NCI-H1417 treated with DMSO at 0.1 percent for 48 hours (cell line): ENCODE measurements at regions not wholly inside any gene's neighbourhood (a gene's known extent, or its start where the extent isn't known, plus 50 kb on each side); places are given as distances from the start of the nearest gene placed in this dataset.
"Not testable (repeated sequence)": the region's sequence is repeated elsewhere in the genome, so short reads cannot be mapped to it uniquely, and the experiment has no call there.

Experiments
- DNase-seq: peaks from one replicate; lab custom pipeline; 2025; lab: John Stamatoyannopoulos, UW

GRCh38 chr3:127071597-127072001 is 88.7 kb downstream of the PLXNA1 start:
- DNase-seq: no peak

DNA sequence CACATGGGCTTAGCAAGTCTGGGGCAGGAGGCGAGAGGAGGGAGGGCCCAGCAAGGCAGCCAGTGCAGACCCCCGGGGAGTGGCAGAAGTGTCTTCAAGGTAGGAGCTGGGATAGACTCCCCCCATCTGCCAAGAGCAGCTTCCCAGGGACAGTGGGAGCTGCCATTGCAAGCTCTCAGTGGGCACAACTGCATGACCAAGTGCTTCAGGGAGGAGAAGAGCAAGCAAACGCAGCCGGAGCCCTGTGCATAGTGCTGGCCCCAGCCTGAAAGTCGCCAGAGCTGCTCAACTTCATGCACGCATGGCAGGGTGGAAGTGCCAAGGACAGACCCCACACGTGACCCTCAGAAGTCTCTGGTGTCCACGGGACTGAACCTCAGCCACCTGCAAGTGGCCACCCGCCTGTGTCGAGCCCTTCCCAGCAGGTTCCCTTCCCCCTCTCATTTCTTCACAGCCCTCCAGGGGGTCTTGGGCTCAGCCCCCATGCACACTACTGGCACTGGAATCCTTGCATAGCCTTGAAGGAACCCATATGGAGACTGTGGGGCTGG is 89.4 kb downstream of the PLXNA1 start:
- DNase-seq: no peak

- DNase-seq: no peak
Observed at GRCh38 chr3:127072971-127073783, 90.3 kb downstream of the PLXNA1 start.

DNA sequence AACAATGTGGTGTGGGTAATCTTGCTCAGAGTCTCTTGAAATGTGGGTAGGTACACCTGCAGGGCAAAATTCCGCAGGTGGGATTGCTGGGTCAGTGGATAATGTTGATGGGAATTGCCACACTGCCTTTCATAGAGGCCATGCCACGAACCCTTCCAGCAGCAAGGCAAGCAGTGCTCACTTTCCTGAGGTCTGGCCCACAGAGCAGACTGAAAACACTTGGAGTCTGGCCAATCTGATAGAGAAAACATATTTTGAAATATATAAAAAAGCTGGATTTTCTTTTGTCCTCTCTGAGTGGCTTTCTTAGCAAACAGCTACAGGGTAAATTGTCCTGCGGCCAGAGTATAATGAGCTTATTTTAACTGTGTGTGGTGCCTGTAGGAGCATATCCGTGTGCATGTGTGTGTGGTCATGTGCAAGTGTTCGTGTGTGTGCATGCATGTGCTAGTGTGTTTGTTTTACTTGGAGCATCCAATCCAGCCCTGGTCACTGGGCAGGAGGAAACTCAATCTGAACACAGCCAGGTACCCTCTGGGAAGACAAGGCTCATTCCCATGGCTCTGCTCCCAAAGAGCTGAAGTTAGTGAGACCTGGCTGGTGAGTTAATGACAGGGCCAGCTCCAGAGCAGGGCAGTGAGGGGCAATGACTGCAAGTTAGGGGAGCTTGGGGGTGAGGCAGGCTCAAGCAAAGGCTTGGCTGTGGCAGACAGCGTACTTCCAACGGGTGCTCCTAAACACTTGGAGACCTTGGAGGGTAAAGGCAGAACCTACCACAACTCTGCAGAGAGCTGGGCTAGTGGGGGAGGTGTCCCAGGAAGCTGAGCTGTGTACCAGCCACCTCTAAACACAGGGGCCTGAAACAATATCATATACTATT is 91.3 kb downstream of the PLXNA1 start:
- no peak for DNase-seq

DNA sequence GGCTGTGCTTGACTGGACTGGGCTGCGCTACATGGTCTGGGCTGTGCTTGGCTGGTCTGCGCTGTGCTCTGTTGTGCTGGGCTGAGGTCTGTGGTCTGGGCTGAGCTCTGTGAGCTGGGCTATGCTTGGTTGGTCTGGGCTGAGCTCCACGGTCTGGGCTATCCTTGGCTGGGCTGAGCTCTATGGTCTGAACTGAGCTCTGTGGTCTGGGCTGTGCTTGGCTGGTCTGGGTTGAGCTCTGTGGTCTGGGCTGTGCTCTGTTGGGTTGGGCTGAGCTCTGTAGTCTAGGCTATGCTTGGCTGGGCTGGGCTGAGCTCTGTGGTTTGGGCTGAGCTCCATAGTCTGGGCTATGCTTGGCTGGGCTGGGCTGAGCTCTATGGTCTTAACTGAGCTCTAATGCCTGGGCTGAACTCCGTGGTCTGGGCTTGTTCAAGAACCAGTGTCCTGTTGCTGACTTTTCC is 92.0 kb downstream of the PLXNA1 start:
- no peak for DNase-seq

- not testable (repeated sequence) for DNase-seq
Observed at GRCh38 chr3:127076166-127076992, 93.5 kb downstream of the PLXNA1 start.

DNA sequence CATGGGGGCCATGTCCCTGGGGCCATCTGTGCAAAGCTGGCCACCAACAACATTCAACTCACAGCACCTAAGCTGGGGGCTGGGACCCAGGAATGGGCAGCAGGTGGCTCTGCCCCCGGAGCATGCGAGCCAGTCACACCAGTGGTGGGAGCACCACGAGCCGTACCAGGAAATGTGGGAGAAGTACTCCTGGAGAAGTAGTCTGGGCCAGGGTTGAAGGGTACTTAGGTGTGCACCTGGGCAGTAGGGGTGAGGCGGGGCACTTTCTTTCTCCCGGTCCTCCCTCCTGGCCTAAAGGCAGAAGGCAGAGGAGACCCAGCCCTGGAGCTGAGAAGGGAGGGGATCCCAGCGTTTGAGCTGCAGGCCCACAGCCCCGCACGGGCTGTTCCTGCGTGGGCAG is 94.2 kb downstream of the PLXNA1 start:
- DNase-seq: no peak

DNA sequence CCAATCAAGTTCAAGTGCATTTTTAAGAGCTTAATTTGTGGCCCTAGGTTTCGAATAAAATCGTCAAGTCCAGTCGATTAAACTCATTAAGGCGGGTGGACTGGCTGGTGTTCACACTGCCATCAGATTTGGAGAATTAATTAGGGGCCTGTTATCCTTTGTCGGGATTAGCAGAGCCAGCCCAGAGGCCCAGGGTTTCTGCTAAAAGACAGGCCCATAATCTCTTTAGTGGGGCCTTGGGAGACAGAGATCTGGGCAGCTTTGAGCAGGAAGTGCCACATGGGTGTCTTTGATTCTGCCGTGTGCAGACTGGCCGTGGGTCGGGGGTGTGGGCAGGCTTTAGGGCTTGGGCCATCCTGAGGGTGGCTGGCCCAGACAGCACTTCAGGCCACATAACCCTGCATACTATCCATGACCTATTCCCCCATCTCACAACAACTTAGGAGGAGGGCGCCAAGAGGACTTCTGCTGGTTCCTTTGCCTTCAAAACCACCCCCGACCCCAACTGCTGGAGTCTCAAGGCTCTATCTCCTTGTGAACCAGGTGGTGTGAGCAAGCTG is 94.7 kb downstream of the PLXNA1 start:
- no peak for DNase-seq

GRCh38 chr3:127078626-127079025 is 95.7 kb downstream of the PLXNA1 start:
- DNase-seq: no peak

DNA sequence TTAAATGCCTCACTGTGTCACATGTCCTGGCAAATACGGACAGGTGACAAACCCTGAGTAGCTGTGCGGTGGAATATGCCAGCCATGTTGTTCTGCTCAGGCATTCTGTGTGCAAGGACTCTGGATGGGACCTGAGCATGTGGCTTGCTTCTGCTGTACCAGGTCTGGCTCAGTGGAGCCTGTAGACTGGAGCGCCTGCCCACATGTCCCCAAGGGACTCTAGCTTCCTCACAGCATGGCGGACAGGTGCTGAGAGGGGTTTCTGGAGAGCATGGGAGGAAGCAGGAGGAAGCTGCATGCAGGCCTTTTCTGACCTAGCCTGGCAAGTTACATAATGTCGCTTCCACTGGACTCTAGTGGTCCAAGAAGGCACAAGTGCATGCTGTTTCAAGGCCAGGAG is 96.3 kb downstream of the PLXNA1 start:
- DNase-seq: no peak

DNA sequence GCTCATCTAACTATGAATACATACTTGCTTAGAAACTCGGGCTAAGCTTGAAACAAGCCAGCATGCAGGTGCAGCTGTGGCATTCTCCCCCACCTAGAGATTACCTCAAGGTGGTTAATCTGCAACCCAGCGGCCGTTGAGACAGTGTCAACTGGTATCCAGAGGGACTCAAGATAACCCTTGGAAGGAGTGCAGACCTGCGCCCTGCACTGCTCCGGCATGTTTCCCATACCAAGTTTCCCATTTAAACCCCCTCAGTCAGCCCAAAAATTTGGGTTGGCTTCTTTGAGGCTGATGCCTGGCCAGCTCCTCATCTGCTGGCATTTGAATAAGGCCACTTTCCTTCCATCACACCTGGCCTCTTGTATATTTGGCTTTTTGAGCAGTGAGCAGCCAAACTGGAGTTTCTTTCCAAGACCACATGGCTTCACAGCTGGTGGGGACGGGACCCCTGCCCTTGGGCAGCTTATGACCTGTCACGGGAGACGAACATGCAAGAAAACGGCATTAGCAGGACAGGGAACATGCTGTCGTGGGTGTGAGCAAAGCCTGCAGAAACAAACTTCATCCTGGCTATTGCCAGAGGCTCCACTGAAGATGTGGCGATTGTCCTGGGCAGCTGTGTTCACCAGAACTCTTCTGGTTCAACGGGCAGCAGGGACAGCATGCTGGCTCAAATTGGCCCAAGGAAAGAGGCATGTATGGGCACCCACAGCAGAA is 98.2 kb downstream of the PLXNA1 start:
- DNase-seq: no peak

GRCh38 chr3:127082066-127082465 is 99.2 kb downstream of the PLXNA1 start:
- DNase-seq: no peak

DNA sequence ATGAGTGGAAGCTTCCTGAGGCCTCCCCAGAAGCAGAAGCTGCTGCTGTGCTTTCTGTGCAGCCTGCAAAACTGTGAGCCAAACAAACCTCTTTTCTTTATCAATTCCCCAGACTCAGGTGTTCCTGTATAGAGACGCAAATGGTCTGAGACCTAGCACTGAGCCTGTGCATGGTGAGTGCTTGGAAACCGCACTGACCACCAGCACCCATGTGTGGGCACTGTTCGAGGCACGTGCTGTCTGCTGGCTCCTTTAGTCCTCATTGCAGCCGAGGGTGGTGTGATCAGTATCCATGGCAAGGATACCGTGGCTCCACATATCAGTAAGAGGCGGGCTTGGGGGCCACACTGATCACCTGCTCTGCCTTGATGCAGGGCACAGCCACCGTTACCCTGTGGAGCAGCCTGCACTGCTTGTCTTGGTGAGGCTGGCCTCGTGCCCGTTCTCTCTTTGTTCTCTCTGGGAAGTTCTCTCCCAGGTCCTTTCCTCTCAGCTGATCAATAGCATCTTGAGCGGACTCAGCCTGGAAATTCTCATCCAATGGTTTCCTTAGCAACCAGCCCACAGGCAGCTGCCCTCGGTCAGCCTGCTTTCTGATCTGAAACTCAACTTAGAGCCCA is 101.0 kb downstream of the PLXNA1 start:
- no peak for DNase-seq

DNA sequence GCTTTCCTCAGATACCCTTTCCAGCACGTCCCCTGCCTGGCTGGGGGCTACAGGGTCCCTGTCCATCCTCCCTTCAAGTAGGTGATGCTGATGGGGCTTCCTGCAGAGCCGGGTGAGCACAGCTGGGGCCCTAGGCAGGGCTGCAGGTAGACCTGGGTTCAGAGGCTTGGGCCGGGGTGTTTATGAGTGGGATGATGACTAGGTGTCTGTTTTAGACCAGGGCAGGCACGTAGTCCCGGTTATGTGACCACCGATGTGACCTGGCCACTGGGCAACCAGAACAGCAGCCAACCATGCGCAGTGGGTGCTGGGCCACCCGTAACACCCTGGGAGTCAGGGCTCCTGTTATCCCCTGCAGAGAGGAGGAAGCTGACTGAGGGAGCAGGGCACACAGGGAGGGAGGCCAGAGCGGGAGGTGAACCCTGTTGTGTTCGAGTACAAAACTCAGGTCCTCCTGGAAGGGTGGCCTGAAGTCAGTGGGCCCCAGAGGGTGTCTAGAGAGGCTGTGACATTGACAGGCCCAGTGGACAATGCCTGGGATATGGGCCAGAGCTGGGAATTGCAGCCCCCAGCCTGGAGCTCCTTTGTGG is 101.6 kb downstream of the PLXNA1 start:
- no peak for DNase-seq

GRCh38 chr3:127085576-127085975 is 102.7 kb downstream of the PLXNA1 start:
- DNase-seq: no peak

GRCh38 chr3:127086591-127086990 is 103.7 kb downstream of the PLXNA1 start:
- not testable (repeated sequence) for DNase-seq

GRCh38 chr3:127087441-127087840 is 104.5 kb downstream of the PLXNA1 start:
- DNase-seq: no peak

DNA sequence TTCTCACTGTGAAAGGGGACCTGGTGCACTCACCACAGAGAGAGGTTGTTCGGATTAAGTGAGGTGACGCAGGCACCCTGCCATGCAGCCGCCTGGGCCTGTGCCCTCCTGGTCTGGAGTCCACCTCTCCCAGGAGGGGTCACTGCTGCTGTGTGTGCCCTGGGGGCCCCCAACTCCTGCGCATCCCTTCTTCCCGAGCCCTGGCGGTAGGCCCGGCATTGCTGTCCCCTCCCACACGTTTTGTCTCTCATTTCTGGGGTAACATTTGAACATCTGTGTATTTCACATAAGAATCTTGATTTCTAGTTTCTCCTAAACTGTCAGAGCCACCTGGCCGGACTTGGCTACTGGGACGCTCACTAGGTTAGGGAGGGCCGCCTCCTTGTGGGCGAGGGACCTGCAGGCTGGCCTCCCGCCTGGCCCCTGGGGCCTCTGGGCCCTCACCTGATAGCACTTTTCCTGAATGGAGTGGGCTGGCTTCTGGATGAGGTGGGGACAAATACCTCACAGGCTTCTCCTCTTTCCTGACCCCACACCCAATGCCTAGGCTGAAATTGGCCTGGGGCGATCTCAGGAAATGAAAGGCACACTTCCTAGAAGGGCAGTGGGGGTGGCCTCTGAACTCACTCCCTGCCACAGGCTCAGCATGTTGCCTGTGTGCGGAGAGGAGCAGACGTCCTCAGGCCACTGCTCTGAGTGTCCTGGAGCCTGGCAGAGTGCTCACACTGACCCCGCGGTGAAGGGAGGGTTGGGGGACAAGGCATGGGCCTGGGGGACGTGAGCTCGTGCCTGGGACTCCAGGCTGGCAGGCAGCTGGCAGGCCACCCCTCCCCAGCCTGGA is 104.2 kb upstream of the PRR23E start:
- DNase-seq: no peak
